HG03175 (cell line): ENCODE measurements at regions not wholly inside any gene's neighbourhood (a gene's known extent, or its start where the extent isn't known, plus 50 kb on each side); places are given as distances from the start of the nearest gene placed in this dataset.

Source experiments
- ATAC-seq: cut with Tn5 transposase; IDR thresholded peaks from one replicate; pipeline ENCODE4 v1.9.1; 2021; ENCODE audit warnings: mild to moderate bottlenecking, moderate library complexity; ENCODE audit not compliant: unreplicated experiment

GRCh38 chr21:41112740-41113692, 54.9 kb upstream of the BACE2 start:
- no peak for ATAC-seq

DNA sequence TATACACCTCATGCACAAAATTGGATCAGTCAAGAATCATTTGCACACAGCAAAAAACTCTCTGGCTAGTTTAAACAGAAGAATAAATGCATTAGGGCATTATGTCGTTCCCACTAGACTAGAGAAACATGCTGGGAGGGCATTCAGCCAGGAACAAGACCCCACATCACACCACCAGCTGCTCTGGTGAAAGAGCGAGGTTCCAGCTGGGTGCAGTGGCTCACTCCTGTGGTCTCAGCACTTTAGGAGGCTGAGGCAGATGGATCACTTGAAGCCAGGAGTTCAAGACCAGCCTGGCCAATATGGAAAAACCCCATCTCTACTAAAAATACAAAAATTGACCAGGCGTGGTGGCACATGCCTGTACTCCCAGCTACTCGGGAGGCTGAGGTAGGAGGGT, 52.1 kb upstream of the BACE2 start:
- ATAC-seq, result no peak
